ENCODE measurements at regions not wholly inside any gene's neighbourhood (a gene's known extent, or its start where the extent isn't known, plus 50 kb on each side); places are given as distances from the start of the nearest gene placed in this dataset.

- no peak for DNase-seq
Measured at GRCh38 chr7:155961241-155962190, 149.3 kb upstream of the SHH start.

DNA sequence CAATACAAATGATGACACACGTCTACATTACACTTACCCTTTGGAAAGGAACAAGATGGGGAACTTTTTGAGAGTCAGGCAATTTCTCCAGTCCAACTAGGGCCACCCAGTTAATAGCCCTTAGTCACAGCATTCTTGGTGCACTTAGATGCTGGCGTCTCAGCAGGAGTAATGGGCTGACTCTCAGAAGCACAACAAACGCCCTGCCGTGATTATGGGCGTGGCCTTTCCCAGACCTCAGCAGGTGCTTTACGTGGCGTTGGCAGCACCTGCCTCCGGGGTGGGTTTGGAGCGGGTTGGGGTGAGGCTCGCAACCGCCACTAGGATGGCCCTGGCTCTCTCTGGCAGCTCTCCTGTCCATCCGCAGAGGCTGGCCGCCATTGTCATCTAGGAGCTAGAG, 147.6 kb upstream of the SHH start:
- DNase-seq: no peak

- no peak for DNase-seq
Measured at GRCh38 chr7:155956977-155957376, 144.7 kb upstream of the SHH start.

DNA sequence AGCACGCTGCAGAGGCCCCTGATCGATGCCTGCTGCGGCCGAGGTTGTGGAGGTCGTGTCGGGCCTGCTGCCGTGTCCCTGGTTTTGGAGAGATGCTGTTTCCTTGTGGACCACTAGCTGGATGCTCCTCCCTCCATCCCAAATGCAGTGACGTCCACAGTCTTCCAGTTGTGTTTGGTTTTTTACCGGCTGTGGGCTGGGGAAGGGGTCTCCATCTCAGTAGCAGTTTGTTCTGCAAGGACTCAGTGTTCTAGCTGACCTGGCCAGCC, 143.0 kb upstream of the SHH start:
- DNase-seq: no peak

GRCh38 chr7:155954550-155955366, 142.5 kb upstream of the SHH start:
- no peak for DNase-seq

- DNase-seq: no peak
Measured at GRCh38 chr7:155953781-155954549, 141.7 kb upstream of the SHH start.

- no peak for DNase-seq
Measured at GRCh38 chr7:155953501-155953778, 141.2 kb upstream of the SHH start.

- no peak for DNase-seq
Measured at GRCh38 chr7:155951554-155952158, 139.4 kb upstream of the SHH start.

DNA sequence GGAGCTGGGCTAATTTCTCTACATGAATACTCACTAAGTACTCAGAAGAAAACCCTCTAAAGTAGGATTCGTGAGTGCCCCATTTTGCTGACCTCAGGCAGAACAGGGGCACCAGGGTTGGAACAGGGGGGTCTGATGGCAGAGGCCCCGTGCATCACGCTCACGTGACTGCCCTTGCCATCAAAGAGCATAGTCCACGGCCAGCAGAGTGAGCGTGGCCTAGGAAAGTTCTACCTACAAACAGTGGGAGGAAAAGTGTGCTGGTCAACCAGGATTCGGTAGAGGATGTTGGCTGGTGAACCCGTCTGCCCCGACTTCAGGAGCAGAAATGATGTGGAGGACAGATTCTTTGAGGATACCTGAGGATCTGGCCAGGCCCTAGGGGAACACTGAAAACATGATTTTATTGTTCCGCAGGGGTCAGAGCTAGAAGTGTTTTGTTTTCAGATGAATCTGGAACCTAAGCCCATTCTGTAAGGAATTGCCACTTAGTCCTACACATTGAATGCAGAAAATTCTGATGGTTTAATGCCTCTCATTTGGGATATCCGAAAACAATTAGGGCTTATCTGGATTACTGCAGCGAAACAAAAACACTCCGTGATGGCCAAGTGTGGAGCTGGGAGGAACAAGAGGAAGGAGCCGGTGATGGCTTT, 138.8 kb upstream of the SHH start:
- DNase-seq: no peak

DNA sequence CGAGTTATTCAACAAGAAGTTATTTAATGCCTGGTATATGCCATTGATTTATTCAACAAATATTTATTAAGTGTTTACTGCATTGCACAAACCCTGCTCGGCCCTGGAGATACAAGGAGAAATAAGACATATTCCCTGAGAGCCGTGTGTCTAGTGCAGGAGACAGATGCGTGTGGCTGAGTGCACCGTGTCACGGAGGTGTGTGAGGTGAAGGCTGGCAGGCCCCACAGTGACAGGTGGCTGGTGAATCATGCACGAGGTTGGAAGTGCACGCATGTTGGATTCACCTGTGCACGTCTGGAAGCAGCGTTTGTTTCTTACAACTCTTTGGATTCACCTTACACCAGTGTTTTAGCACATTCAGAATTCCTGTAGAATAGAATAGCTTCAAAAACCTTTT, 136.6 kb upstream of the SHH start:
- DNase-seq: no peak

GRCh38 chr7:155948423-155948822, 136.2 kb upstream of the SHH start:
- no peak for DNase-seq

DNA sequence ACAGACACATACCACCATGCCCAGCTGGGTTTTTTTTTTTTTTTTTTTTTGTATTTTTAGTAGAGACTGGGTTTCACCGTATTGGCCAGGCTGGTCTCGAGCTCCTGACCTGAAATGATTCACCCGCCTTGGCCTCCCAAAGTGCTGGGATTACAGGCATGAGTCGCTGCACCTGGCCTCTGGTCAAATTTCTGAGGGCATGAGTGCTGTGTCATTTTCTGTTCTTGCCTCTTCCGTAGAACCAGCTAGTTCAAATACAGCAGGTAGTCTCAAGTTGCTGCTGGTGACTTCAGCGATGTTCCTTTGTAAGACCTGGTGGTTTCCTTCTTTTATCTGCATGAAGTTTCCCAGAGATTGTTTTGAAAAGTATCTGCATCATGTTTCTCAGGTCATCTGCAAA, 134.8 kb upstream of the SHH start:
- no peak for DNase-seq

- DNase-seq: no peak
Measured at GRCh38 chr7:155945670-155946325, 133.5 kb upstream of the SHH start.

DNA sequence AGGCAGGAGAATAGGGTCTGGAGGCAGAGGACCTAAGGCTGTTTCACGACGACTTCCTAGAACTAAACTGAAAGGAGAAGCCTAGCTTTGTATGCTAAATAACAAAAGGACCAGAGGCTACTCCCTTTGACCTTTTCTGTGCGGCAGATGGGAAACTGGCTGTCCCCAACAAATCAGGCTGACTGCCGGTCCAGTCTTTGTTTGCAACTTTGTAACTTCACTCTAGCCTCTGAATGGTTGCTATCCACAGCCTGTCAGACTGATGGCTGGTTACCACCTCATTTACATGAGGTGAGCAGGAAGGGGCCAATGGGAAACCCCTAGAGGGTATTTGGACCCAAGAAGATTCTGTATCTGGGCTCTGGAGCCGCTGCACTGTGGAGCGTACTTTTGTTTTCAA, 132.6 kb upstream of the SHH start:
- no peak for DNase-seq

GRCh38 chr7:155943251-155943899, 131.1 kb upstream of the SHH start:
- DNase-seq: no peak

DNA sequence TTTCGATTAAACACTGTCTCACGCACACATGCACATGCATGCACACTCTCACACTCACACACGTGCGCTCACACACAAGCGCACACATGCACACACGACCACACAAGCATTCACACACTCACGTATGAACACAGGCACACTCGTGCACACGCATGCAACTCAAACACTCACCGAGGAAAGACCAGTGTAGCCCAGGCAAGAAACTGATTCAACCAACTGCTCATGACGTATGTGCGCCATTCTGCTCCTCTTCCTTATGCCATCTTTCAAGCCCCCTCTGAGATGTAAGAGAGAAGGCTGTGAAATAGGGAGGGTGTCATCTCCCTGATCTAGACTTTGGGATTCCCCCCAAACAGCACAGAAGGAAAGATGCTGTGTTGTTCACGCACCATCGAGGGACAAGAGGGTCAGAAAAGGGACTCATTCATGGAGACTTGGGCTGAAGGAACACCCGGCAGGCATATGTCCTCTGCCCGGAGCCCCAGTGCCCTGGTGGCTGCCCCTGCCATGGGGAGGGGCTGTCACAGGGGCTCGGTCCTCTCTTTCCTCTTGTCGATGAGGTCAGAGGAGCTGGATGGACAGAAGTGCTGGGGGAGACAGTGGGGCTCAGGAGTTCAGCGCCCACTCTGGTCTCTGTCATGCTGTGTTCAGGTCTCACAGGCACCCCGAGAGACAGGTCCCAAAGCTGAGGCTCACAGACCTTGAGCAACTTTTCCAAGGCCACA, 130.1 kb upstream of the SHH start:
- no peak for DNase-seq

DNA sequence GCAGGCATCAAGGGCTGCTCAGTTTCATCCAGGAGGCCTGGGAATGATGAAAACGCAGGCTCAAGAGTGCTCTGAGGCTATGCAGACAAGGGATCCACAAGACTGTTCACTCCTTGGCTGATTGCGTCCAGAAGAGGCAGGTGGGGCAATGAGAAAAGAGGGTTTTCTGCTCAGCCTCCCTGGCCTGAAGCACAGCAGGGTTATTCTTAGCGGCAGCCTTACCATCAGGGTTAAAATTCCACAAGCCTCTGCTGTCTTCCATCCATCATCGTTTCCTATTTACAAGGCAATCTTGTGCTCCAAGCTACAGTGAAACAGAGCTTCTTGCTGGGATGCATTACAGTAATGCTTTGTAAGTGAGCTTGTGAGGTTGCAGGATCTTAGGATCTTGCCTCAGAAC, 129.4 kb upstream of the SHH start:
- DNase-seq: no peak

DNA sequence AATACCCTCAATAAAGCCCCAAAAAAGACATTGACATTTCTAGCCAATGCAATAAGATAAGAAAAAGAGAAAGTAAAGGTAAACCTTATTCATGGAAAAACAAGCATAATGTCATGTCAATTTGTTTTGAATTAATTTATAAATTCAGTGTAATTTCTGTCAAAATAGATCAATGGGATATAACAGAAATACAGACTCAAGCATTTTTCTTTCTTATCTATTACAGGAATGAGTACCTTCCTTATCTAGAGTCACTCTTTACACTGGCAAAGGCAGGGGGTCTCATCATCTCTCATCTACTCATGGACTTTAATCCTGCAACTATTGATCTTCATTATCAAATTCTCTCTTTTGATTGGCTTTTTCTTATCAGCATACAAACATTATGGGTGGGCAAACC, 127.1 kb upstream of the SHH start:
- no peak for DNase-seq

- DNase-seq: no peak
Measured at GRCh38 chr7:155938129-155938528, 125.9 kb upstream of the SHH start.

DNA sequence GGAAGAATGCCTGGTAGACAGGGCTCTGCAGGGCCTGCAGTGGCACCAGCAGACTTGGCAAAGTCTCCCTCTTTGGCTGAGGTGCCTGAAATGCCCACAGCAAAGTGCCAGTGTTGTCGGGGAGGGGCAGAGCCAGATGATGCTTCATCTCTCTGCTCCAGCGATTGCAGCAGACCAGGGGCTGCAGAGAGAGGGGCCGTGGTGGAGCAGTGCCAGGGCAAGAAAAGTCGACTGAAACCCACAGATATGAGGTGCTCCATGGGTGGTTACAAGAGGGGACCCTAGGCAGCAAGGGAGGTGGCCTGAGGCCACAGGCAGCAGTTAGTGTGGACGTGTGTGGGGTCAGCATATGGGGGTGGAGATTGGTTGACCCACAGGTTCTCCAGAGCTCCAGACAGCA, 123.5 kb upstream of the SHH start:
- no peak for DNase-seq

DNA sequence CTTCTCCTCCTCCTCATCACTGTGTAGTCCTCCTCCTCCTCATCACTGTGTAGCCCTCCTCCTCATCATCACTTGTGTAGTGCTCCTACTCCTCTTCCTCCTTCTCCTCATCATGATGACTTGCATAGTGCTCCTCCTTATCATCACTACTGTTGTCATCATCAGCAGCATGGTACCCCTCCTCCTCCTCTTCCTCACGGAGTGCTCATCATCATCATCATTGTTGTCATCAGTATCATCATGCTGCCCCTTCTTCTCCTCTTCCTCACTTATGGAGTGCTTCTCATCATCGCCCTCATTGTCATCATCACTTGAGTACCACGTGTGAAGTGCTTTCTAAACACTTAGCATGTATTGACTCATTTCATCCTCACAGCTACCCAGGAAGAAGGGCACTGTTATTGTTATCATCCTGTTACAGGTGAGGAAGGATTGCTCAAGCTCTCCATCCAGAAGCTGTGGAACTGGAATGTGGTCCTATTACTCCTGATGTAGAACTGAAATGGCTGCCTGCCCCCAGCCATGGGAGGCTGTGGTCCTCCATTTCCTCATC, 122.8 kb upstream of the SHH start:
- DNase-seq: no peak
